HG03025 (cell line): ENCODE measurements at regions not wholly inside any gene's neighbourhood (a gene's known extent, or its start where the extent isn't known, plus 50 kb on each side); places are given as distances from the start of the nearest gene placed in this dataset.
"Not testable (repeated sequence)": the region's sequence is repeated elsewhere in the genome, so short reads cannot be mapped to it uniquely, and the experiment has no call there.

Source experiments
- ATAC-seq: cut with Tn5 transposase; IDR thresholded peaks from one replicate; pipeline ENCODE4 v1.9.1; 2021; ENCODE audit warnings: mild to moderate bottlenecking, moderate library complexity; ENCODE audit not compliant: unreplicated experiment, low FRiP score

- ATAC-seq = no peak
Measured at GRCh38 chr21:32099812-32100416, 178.9 kb downstream of the MIS18A start.

GRCh38 chr21:32096411-32096810 is 182.4 kb downstream of the MIS18A start:
- no peak for ATAC-seq

DNA sequence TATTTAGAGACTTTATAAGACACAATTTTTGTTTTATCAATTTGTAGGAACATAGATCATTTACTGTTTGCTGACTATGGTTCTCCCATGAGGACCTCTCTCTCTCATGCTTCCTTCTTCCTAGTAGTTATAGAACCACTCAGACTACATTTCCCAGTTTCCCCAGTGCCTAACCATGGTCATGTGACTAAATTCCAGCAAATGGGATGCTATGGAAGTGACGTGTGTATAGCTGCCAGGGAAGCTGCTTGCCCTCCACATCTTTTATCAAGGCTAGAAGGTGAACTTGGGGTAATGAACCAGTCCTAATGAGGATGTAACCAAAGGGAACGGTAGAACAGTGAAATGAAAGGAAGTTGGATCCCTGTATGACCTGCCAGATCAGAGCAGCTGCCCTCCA is 184.0 kb downstream of the MIS18A start:
- no peak for ATAC-seq

DNA sequence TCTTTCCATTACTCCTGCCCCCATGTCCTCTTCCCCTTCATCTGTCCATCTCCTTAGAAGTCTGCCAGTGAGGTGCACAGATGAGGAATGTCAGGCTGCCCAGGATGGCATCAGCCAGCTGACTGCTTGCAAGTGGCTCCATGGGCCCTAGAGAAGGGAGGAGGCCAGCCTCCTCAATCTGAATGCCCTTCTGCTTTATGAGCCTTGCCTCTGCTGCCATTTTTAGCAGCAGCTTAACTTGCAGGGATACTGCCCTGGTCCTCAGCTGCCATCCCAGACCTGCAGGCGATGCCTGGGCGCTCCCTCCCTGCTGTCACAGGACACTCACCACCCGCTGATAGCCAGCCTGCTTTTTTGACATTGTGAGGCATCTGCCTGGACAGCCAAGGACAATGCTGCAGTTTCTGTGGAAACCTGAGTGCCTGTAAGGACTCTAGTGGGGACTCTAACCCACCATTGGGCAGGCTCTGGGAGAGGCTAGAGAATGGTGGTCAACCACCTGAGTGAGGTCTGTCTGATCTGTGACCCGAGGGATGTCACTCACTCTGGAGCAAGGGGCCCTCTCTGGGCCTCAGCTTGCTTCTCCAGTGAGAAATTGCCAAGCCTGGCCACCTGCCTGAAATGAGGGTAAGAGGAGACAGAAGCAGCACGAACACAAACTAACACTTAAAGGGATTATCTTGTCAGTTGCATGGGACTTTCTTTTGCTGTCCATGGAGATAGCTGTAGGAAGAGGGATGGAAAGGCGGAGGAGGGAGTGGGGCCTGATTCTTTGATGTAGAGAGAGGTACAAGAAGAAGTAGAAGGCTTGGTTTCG is 185.0 kb downstream of the MIS18A start:
- no peak for ATAC-seq

- no peak for ATAC-seq
Measured at GRCh38 chr21:32090956-32091355, 187.9 kb downstream of the MIS18A start.

DNA sequence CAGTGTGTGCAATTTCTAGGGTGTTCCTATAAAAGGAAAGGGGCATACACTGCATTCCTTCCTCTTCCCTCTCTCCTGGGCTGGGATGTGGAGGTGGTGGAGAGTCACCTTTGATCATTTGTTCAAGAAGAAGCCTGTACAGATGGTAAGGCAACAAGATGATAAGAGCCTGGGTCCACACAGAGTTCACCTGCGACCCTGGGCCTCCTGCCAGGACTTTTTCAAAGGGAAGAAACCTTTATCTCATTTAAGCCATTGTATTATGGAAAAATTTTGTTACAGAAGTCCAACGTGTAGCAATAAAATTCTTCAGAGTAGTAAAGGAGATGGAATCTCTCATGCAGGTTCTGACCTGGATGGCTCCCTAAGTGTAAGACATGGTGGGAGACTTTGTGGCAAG is 189.1 kb downstream of the MIS18A start:
- ATAC-seq = no peak

GRCh38 chr21:32088471-32088870 is 190.4 kb downstream of the MIS18A start:
- no peak for ATAC-seq

GRCh38 chr21:32087447-32087846 is 191.4 kb downstream of the MIS18A start:
- no peak for ATAC-seq

DNA sequence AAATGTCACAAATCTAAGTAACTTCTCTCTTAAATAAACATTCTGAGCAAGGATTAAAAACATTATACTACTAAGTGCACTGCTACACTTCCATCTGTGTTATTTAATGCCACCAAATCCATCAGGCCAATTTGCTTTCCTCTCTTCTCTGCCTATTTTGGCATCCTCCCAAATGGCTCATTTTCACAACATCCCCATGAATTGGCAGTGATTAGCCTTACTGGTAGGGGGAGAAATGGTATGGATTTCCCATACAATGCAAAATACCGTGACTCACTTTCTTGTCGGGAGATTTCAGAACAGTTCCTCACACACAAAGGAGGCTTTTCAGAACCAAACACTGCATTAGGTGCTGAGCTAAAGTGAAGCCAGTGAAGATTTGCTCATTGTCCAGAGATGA is 195.7 kb downstream of the MIS18A start:
- ATAC-seq = no peak

DNA sequence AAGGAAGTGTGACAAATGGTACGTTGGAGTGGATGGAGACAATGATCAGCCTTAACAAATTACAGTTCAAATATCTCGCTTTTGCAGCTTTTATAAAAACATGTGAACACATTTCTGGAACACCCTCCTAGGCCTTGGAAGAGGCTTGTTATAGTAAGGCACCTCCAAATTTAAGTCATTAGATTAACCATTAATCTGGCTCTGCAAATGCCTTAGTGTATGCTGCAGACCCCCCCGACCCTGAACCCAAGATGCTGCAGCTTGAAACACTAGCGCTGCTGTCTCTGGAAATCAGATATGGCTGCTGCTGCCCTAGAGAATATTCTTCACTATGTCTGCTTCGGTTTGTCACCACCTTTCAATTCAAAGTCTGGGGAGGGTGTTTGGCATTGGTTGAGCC is 196.4 kb downstream of the MIS18A start:
- no peak for ATAC-seq

GRCh38 chr21:32073593-32073992 is 200.8 kb downstream of the HUNK start:
- ATAC-seq = no peak

- ATAC-seq = no peak
Measured at GRCh38 chr21:32073190-32073589, 200.4 kb downstream of the HUNK start.

- ATAC-seq = not testable (repeated sequence)
Measured at GRCh38 chr21:32071620-32072019, 198.8 kb downstream of the HUNK start.

DNA sequence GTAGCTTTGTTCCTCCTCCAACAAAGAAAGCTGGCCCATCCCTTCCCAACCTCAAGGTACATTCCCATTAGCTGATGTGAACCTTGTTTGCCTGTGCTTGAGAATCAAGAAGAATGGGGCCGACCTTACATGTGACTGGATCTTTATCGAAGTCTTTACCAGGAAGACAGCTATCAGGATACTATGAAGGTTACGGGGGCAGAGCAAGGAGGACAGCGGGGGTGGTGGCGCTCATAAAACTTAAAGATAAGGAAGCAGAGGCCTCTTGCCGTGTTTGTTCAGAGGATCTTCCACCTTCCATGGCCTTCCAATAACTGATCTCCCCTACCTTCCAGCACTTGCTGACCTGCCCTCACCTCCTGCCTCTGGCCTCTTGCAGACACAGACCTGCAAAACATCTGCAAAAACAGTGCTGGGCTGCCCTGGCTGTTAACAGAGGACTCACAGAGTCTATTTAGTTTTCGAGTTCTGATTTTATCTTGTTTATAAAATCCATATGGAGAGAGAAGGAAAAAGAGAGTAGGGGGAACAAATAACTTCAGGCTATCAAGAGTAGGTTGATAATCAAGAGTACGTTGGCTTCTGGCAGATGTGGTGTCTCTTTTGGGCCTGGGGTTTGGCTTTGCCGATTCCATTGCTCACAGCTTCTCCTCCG is 198.0 kb downstream of the HUNK start:
- ATAC-seq = no peak

DNA sequence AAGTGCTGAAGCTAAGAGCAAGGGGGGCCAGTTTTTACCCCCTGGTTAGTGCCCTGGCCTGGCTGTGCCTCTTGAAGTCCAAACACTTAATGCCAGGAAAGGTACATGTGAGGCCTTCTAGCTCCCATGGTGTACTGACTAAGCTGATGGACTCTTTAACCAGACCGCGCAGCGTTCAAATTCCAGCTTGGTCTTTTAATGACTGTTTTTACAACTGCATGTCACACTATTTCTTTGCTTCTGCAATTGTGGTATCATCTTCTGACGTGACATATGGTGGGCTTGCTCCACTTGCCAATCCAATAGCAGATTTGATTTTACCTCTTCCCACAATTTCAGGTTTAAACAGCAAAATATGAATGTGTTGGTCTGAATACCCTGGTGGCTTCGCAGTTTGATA is 197.3 kb downstream of the HUNK start:
- ATAC-seq = no peak

DNA sequence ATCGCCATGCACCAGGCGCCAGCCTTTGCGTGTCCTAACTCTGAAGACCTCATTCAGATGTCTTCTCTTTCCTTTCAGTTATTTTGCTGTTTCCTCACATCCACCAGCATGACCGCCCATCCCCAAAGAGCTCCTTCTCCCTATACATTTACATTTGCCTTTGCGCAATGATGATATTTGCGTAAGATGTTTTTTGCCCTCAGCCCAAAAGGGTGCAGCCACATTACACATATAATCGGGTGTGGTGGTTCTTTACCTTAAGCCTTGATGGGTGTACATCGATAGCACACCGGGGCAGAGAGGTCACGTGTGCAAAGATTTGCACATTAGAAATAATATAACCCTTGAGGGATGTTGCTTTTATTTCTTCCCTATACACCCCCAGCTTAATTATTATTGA is 192.8 kb downstream of the HUNK start:
- ATAC-seq = no peak

GRCh38 chr21:32064281-32064910 is 191.6 kb downstream of the HUNK start:
- no peak for ATAC-seq

DNA sequence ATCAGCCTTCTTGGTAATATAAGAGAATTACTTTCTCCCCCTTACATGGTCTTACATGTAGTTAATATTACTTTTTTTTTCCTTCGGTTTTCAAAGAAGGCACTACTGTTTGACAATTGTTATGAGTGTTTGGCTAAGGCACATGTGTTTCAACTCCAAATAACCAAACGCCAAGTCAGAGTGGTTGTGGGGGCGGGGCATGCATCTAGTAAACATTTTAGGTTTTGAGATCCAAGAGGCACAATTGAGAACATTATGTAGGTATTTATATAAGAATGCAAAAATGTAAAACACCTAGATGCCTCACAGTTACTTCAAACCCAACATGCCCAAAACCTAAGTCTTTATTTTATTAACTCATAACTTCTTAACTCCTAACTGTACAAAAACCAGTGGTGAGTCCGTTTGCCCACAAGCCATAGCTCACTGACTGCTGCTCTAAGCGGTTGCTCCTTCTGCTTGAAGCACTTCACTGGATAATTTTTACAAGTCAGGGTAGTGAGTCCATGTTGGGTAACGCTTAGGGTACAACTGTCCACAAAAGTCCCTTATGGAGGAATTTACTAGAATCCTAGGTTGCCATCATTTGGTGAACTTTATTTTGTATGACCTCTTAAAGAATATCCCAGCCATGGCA is 189.9 kb downstream of the HUNK start:
- no peak for ATAC-seq

DNA sequence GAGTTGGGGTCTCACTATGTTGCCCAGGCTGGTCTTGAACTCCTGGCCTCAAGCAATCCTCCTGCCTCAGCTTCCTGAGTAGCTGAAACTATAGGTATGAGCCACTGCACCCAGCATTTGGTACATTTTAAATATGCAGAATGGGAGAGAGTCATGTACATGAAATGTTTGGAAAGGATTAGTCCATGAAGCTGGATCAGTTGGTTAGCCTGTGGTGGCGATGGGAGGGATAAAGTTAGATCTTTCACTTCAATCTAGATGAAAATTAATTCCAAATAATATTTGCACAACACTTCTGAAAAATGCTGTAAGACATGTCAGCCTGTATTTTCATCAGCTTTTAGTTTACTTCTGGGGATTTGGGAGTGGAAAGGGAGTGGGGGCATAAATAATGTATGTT is 188.9 kb downstream of the HUNK start:
- no peak for ATAC-seq

DNA sequence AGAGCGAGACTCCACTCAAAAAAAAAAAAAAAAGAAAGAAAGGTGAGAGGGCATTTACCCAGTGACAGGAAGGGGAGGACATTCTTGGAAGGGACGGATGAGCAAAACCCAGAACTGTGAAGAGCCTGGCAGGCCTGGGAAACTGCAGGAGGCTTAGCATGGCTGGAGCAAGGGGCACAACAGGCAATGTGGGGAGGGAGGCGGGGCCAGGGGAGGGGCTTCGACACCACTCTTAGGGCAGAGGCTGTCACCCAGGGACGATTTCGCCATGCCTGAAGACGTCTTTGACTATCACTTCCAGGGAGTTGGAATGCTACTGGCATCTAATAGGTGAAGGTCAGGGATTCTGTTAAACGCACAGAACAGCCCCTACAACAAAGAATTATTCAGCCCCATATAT is 184.0 kb downstream of the HUNK start:
- no peak for ATAC-seq

GRCh38 chr21:32055305-32055704 is 182.5 kb downstream of the HUNK start:
- ATAC-seq = no peak
